ENCODE measurements at regions not wholly inside any gene's neighbourhood (a gene's known extent, or its start where the extent isn't known, plus 50 kb on each side); places are given as distances from the start of the nearest gene placed in this dataset.

- TF ChIP-seq CTCF (IDR thresholded peaks at IDR 0.05 in 8 of 11, conservative IDR thresholded peaks at IDR 0.05 in 3 of 11) (no peak), POLR2AphosphoS5 (IDR thresholded peaks at IDR 0.05) (no peak), POLR2A (IDR thresholded peaks at IDR 0.05) (no peak)
These were observed 315.2 kb upstream of the ZNF32 start for GRCh38 chr10:43963793-43964425.
